ENCODE measurements at regions not wholly inside any gene's neighbourhood (a gene's known extent, or its start where the extent isn't known, plus 50 kb on each side); places are given as distances from the start of the nearest gene placed in this dataset.

DNA sequence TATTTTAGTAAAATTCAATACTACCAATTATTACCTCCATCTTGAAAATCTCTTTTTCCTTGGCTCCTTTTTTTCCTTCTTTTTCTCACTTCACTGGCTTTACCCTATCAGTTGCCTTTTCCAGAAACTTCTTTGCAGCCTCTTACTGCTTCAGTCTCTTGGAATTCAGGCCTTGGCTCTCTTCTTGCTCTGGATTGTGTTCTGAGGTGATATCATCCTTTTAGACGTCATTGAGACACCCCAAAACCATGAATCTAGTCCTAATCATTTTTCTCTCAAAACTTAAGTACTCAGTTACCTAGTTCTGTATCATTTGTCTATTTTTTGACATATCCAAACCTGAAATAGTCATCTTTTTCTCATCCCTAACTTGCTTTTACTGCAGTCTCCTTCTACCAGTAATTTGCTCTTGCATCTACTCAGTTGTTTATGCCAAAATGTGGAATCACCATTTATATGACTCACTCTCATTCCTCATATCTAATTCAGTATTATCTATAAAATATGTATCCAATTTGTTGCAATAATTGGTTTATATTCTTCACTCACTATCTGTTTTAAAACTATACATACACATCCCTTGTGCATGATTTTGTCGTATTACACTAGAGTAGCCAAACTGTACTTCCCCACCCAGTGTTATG lies 703.2 kb upstream of the CCDC54 start:
- DNase-seq: no peak

DNA sequence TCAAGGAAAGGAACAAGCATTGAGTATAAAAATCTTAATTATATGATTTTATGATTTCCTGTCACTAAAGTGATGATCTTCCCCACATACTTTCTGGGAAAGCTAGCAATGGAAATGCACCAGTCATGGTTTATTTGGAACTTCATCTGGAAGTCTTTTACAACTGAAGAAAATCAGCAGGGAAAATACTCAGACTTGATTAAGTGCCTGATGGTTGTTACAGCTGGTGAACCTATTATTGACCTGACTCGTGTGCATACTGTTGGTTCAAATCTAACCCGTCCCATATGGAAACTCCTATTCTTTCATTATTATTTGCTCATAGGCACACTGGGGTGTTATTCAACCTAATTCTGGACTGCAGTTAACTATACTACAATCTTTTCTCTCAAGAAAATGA lies 701.8 kb upstream of the CCDC54 start:
- no peak for DNase-seq

- DNase-seq: no peak
Measured at GRCh38 chr3:106678657-106679390, 698.4 kb upstream of the CCDC54 start.

- no peak for DNase-seq
Measured at GRCh38 chr3:106683953-106684620, 693.2 kb upstream of the CCDC54 start.

GRCh38 chr3:106685745-106686144 lies 691.5 kb upstream of the CCDC54 start:
- no peak for DNase-seq

DNA sequence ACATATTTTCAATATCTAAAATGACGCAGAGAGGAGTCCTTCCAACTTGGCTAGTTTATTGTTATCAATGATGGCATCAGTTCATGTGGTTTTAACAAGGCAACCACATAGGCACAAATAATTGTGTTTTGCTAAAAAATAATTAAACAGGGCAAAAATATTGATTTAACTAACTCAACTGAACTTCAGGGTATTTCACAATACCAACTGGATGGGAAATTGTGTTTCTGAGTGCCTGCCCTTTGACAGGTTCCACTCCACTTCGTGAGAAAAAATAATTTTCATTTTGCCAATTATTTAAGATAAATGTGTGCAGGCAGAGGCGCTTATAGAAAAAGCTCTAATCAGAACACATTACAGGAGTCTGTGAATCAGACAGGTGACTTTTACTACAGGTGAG lies 689.3 kb upstream of the CCDC54 start:
- DNase-seq: no peak

- no peak for DNase-seq
Measured at GRCh38 chr3:106688464-106688863, 688.8 kb upstream of the CCDC54 start.

- no peak for DNase-seq
Measured at GRCh38 chr3:106691476-106691875, 685.8 kb upstream of the CCDC54 start.

DNA sequence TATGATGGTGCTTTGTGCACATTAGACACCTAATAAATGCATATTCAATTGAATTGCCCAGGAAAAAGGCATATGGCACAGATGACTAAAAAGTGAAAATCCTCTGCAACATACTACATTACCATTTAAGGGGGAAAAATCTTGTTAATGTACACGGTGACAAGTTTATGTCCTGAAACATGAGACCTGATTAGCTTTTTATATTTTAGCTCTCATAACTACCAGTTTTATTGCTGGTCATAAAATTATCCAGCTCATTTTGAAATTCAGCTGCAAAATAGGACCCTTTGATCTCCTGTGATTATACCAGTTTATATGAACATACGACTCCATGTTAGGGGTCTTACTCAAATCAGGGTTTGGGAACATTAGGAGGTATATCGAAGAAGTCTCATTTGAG lies 684.6 kb upstream of the CCDC54 start:
- DNase-seq: no peak

DNA sequence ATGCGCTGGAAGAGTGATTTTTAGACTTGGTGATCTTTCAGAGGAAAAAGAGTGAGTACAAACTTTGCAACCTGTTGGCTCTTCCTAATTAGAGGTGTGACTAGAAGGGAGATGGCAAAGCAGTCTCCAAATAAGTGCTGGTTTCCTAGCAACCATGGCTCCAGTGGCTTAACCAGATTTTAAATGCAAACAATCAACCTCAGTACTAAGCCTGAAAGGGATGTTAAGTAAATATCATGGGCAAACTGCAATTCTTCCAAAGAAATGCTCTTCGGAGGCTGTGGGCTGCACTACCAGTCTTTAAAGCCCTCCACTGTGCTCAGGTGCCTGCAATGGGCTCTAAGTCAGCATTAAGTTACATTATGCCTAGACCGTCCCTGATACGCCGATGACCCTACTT lies 678.1 kb upstream of the CCDC54 start:
- no peak for DNase-seq

DNA sequence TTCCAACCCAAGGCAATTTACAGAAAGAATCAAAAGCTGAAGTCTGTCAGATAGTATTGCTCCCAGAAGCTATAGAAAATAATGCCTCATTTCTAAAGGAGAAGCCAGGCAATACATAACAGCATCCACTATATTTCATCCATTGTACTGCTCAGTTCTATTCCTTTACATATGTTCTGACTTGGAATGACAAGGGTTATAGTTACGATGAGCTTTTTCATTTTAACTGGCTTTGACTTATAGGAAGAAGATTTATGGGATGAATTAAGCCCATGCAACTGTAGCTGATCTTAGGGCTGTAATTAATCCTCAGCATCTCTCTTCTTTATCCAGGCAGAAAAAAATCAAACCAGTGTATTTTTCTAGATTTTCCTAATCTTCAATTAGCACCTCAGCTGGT lies 676.3 kb upstream of the CCDC54 start:
- DNase-seq: no peak

- DNase-seq: no peak
Measured at GRCh38 chr3:106703524-106703923, 673.7 kb upstream of the CCDC54 start.

DNA sequence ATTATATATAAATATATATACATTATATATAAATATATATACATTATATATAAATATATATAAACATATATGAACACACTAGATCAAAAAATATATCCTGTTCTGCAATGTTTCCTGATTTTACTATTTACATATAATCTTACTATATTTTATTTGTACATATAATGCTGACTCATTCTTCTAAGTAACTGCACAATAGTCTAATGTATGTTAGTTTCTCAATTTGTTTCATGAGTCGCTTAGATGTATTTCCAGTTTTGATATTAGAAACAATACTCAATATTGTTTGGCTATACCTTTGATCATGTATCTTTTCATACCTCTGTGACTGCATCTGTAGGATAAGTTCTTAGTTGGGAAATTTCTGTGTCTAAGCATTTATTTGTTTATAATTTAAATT lies 669.9 kb upstream of the CCDC54 start:
- no peak for DNase-seq

DNA sequence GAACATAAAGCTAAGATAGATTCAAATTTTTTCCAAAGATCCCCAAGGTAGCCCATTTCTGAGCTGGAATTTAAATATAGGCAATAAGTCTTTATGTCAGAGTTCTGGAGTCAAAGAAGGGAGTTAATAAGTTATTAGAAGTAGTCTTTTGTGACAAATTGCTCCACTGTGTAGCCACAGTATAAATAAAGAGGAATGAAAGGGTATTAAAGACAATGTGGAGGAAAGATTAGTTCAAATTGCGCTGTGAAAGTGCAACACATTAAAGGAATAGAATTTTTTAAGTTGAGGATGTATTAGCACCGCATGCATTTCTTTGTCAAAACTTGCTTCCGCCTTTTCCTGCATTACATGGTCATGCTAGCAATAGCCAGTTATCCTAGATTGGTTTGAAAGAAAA lies 666.6 kb upstream of the CCDC54 start:
- no peak for DNase-seq

- no peak for DNase-seq
Measured at GRCh38 chr3:106711650-106712049, 665.6 kb upstream of the CCDC54 start.

GRCh38 chr3:106714400-106714799 lies 662.8 kb upstream of the CCDC54 start:
- DNase-seq: no peak

GRCh38 chr3:106715286-106715685 lies 662.0 kb upstream of the CCDC54 start:
- DNase-seq: no peak

DNA sequence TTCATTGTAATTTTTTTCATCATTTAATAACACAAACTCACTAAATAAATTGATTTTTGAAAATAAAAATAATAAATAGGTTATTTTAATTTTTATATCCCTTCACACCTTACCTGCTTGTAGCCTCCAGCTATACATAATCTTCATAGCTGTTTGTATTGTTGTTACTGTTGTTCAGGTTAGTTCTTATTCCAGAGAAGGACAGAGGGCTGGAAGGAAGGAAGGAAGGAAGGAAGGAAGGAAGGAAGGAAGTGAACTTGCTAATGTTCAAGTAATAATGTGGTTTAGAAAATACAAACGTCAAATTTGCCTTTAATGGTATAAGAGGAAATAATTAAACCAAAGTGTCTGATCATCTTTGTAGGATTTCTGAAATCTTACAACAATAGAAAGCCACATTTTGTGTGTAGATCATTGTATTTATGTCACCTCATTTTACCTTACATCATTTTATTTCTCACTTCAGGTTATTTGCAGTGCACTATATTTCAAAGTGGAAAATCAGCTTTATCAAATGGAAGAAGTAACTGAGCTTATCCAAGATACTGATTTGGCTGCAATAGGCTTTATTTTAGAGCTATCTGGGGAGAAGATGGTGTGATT lies 660.0 kb upstream of the CCDC54 start:
- DNase-seq: no peak

GRCh38 chr3:106719077-106719476 lies 658.2 kb upstream of the CCDC54 start:
- DNase-seq: no peak

GRCh38 chr3:106719583-106719982 lies 657.7 kb upstream of the CCDC54 start:
- DNase-seq: no peak

DNA sequence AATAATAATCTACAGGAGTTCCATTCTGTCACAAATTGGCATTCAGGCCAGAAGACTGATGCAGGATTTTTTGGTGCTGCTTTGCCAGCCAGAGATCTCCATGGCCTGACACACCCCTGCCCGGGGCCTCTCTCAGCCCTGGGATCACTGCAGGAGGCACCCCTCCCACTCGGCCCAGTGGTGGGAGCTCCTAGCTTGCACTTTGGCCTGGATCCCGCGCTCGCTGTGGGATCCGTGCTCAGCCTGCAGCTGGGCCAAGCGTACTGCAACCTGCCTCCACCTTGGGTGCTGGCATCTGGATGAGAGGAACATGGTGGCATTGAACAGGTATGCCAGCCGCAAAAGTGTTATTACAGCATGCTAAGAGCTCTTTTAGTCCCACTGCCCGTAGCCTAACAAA lies 656.7 kb upstream of the CCDC54 start:
- no peak for DNase-seq

- no peak for DNase-seq
Measured at GRCh38 chr3:106725566-106725965, 651.7 kb upstream of the CCDC54 start.

- no peak for DNase-seq
Measured at GRCh38 chr3:106728315-106729098, 648.7 kb upstream of the CCDC54 start.

Data from GF-D8 (cell line).